ENCODE measurements at regions not wholly inside any gene's neighbourhood (a gene's known extent, or its start where the extent isn't known, plus 50 kb on each side); places are given as distances from the start of the nearest gene placed in this dataset.
"Not testable (repeated sequence)": the region's sequence is repeated elsewhere in the genome, so short reads cannot be mapped to it uniquely, and the experiment has no call there.

DNA sequence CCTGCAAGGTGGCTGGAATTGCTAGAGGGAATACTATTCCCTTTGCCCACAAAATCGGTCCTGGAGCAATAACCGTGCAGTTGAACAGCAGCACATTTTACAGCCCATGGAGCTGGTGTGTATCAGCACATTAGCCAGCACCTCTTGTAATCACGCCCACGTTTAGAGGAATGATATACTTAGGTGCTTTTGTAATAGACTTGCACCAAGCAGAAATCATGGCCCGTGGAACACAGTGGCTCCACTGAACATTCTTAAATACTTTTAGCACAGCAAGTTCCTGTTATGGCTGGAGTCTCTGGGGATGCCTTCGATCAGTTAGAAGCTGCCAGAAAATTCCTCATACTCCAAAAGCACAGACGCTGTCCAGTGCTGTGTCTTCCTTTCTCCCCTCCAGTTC, 218.1 kb upstream of the FAM78B start:
- DNase-seq (ENCODE audit: low read depth in 2 of 3, low spot score in 2 of 3), result no peak

- DNase-seq (ENCODE audit: low read depth in 2 of 3, low spot score in 2 of 3), result no peak
Observed at GRCh38 chr1:166390366-166391033, 223.7 kb upstream of the FAM78B start.

GRCh38 chr1:166391279-166392066, 224.7 kb upstream of the FAM78B start:
- no peak for DNase-seq (ENCODE audit: low read depth in 2 of 3, low spot score in 2 of 3)

DNA sequence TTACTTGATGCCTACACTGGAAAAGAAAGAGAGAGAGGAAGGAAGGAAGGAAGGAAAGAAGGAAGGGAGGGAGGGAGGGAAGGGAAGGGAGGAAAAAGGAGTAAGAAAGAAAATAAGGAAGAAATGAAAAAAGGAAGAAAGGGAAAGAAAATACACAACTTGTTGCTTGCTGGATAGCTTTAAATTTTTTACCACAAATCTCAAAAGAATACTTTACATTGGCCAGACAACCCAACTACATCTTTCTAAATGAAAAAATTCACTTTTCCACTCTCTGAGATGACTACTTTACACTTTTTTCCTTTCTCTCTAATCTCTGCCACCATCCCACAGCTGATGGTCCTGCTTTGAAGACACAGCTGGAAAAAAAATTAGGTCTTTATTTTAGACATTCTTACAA, 228.9 kb upstream of the FAM78B start:
- DNase-seq (ENCODE audit: low read depth in 2 of 3, low spot score in 2 of 3), result no peak

DNA sequence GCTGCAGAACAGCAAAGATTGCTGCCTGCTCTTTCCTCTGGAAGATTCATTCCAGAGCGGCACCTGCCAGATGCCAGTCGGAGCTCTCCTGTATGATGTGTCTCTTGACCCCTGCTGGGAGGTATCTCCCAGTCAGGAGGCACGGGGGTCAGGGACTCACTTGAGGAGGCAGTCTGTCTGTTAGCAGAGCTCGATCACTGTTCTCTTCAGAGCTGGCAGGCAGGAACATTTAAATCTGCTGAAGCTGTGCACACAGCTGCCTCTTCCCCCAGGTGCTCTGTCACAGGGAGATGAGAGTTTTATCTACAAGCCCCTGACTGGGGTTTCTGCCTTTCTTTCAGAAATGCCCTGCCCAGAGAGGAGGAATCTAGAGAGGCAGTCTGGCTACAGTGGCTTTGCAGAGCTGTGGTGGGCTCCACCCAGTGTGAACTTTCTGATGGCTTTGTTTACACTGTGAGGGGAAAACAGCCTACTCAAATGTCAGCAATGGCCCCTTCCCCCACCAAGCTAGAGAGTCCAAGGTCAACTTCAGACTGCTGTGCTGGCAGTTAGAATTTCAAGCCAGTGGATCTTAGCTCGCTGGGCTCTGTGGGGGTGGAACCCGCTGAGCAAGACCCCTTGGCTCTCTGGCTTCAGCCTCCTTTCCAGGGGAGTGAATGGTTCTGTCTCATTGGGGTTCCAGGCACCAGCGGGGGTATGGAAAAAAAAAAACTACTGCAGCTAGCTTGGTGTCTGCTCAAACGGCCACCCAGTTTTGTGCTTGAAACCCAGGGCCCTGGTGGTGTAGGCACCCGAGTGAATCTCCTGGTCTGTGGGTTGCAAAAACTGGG, 242.7 kb upstream of the FAM78B start:
- not testable (repeated sequence) for DNase-seq (ENCODE audit: low read depth in 2 of 3, low spot score in 2 of 3)

- no peak for DNase-seq (ENCODE audit: low read depth in 2 of 3, low spot score in 2 of 3)
Observed at GRCh38 chr1:166410083-166410385, 243.2 kb upstream of the FAM78B start.

GRCh38 chr1:166416831-166417230, 250.0 kb upstream of the FAM78B start:
- DNase-seq (ENCODE audit: low read depth in 2 of 3, low spot score in 2 of 3), result not testable (repeated sequence)

DNA sequence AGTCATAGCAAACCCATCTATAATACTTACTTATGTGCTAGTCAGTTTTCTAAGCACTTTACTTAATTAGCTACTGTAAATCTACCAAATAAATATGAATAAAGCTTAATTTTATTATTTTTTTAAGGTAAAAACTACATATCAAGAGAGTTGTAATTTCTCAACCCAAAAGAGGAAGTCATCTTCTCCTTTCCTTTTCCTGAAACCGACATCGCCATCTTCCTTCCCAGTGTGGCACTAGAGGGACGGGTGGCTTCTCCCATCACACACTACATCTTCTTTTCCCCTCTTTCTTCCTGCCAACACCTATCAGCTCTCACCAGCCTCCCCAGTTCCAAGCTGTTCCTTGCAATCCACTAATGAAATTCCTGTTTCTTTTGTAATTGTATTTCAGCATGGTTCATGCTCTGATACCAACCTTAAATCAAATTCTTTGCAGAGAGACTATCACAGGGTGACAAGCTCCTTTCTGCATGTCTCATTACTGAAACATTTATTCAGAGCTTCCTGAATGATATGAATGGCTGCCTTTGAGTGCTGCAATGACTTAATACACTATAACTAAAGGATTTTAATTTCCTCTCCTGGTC, 251.6 kb upstream of the FAM78B start:
- no peak for DNase-seq (ENCODE audit: low read depth in 2 of 3, low spot score in 2 of 3)

- DNase-seq (ENCODE audit: low read depth in 2 of 3, low spot score in 2 of 3), result not testable (repeated sequence)
Observed at GRCh38 chr1:166422586-166422985, 255.8 kb upstream of the FAM78B start.

DNA sequence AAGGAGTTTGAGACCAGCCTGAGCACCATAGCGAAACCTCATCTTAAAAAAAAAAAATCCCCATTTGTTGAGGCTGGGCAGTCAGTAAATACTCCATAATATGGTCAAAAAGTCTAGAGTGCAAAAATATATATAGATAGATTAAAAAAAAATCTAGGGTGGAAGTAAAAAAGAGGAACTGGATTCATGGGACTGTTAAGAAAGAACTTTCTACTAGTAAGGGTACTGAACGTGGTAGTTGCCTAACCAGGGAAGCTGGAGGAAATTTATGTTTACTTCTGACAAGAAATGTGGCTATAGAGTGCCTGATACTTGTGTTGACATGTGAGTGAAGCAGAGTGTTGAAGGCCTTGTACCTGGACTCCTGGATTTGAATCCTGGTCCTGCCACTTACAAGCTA, 265.9 kb upstream of the FAM78B start:
- peak in 1 of 3 donors; percentile 2 for DNase-seq (ENCODE audit: low read depth in 2 of 3, low spot score in 2 of 3)

DNA sequence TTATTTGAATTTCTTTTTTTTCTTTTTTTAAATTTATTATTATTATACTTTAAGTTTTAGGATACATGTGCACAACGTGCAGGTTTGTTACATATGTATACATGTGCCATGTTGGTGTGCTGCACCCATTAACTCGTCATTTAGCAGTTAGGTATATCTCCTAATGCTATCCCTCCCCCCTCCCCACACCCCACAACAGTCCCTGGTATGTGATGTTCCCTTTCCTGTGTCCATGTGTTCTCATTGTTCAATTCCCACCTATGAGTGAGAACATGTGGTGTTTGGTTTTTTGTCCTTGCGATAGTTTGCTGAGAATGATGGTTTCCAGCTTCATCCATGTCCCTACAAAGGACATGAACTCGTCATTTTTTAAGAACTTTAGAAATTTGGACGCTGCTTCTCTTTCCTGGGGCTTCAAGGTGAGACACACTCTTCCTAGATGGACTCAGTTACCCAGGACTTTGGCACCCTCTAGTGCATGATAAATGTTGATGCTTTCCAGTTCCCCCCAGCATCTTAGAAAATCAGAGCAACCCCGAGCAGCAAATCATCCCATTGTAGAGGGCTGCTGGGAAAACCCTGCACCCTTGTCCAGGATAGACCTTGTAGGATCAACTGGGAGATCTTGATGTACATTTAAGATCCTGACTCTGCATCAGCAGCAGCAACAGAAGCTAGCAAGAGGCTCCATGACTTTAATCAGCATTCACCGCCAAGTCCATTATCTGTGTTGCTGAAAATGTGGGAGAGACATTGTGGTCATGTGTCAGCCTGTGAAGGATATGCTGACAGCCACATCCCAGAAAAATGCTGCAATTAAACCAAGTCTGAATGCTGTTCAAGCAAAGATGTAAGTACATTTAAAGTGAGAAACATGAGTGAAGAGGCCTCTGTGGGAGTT, 266.9 kb upstream of the FAM78B start:
- DNase-seq (ENCODE audit: low read depth in 2 of 3, low spot score in 2 of 3), result peak in 2 of 3 donors; percentile 14 to 48

DNA sequence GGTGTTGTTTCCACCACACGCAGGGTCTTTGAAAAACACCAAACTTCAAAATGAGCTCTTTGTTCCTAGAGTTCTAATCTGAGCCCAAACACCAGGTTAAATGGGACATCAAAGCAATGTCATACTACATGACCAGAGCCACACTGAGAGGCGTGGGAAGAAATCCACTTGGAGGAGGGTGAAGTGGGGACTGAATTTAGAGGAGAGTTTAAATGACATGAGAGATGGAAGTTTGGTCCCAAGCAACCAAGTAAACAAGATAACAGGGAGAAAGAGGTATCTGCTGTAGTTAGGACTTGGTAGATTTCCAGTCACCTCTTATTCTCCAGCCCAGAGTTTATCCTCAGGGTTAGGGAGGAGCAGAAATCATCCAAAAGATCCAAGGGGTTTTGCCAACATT, 290.9 kb upstream of the FAM78B start:
- DNase-seq (ENCODE audit: low read depth in 2 of 3, low spot score in 2 of 3), result no peak

GRCh38 chr1:166464333-166464732, 297.5 kb upstream of the FAM78B start:
- DNase-seq (ENCODE audit: low read depth in 2 of 3, low spot score in 2 of 3), result no peak

GRCh38 chr1:166470014-166470413, 303.2 kb upstream of the FAM78B start:
- no peak for DNase-seq (ENCODE audit: low read depth in 2 of 3, low spot score in 2 of 3)

- DNase-seq (ENCODE audit: low read depth in 2 of 3, low spot score in 2 of 3), result no peak
Observed at GRCh38 chr1:166470441-166470840, 303.6 kb upstream of the FAM78B start.

GRCh38 chr1:166471359-166471758, 304.6 kb upstream of the FAM78B start:
- no peak for DNase-seq (ENCODE audit: low read depth in 2 of 3, low spot score in 2 of 3)

GRCh38 chr1:166479052-166479631, 312.3 kb upstream of the FAM78B start:
- DNase-seq (ENCODE audit: low read depth in 2 of 3, low spot score in 2 of 3), result peak; percentile 7 to 52 (median 12)

- no peak for DNase-seq (ENCODE audit: low read depth in 2 of 3, low spot score in 2 of 3)
Observed at GRCh38 chr1:166484471-166484870, 317.7 kb upstream of the FAM78B start.

- no peak for DNase-seq (ENCODE audit: low read depth in 2 of 3, low spot score in 2 of 3)
Observed at GRCh38 chr1:166484871-166485270, 318.1 kb upstream of the FAM78B start.

GRCh38 chr1:166485620-166486019, 318.8 kb upstream of the FAM78B start:
- no peak for DNase-seq (ENCODE audit: low read depth in 2 of 3, low spot score in 2 of 3)
